Upper lobe of right lung (tissue), 1 donor: ENCODE measurements at regions not wholly inside any gene's neighbourhood (a gene's known extent, or its start where the extent isn't known, plus 50 kb on each side); places are given as distances from the start of the nearest gene placed in this dataset.

Source experiments
- ATAC-seq: fragments of 200-7000 bp; cut with Tn5 transposase; one replicate; pipeline ENCODE4 v1.9.1; 2020; ENCODE audit warnings: mild to moderate bottlenecking, moderate library complexity
- DNase-seq: peaks from one replicate; pipeline ENCODE4 v3.0.0-alpha.2; 2020
- H3K27ac ChIP-seq: fragments of 200-600 bp; one replicate; pipeline ENCODE4 v1.8.0; 2022
- H3K27me3 ChIP-seq: fragments of 200-600 bp; one replicate; pipeline ENCODE4 v1.8.0; 2022; ENCODE audit warnings: mild to moderate bottlenecking
- H3K36me3 ChIP-seq: fragments of 200-600 bp; one replicate; pipeline ENCODE4 v1.8.0; 2022
- H3K4me1 ChIP-seq: fragments of 200-600 bp; one replicate; pipeline ENCODE4 v1.8.0; 2022
- H3K4me3 ChIP-seq: fragments of 200-600 bp; one replicate; pipeline ENCODE4 v1.8.0; 2022; ENCODE audit warnings: mild to moderate bottlenecking
- H3K9me3 ChIP-seq: fragments of 200-600 bp; one replicate; pipeline ENCODE4 v1.8.0; 2022
- intact Hi-C: fragments of 100-400 bp; cut with DNase I; formaldehyde crosslinking; loops from one replicate; pipeline ENCODE4 v1.11.0; 2022
- TF ChIP-seq, protein P1 (sequence below): fragments of 200-600 bp; IDR thresholded peaks from one replicate; pipeline ENCODE4 v1.8.0; 2022; ENCODE audit warnings: antibody characterized with exemption
- donor health status: DM: no; HTN: yes; CAD: no; lungs with severe emphysema.

DNA sequence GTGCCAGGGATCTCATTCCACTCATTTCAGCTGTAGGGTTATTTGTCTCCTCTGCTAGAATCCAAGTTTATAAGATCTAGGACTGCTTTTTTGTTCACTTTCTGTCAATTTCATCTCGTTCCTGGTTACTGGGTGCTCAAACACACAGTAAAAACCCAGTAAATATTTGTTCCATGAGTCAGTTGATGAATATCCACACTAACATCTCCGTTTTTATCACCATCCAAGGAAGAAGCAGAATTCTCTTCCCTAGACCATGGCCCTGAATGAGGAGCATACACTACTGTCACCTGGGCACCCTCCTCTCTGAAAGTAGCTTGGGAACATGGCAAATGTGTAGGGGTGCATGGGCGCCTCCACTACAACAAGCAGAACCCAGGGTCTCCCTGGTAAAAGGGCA lies 390.8 kb downstream of the FOXO1 start:
- TF ChIP-seq, protein P1, sequence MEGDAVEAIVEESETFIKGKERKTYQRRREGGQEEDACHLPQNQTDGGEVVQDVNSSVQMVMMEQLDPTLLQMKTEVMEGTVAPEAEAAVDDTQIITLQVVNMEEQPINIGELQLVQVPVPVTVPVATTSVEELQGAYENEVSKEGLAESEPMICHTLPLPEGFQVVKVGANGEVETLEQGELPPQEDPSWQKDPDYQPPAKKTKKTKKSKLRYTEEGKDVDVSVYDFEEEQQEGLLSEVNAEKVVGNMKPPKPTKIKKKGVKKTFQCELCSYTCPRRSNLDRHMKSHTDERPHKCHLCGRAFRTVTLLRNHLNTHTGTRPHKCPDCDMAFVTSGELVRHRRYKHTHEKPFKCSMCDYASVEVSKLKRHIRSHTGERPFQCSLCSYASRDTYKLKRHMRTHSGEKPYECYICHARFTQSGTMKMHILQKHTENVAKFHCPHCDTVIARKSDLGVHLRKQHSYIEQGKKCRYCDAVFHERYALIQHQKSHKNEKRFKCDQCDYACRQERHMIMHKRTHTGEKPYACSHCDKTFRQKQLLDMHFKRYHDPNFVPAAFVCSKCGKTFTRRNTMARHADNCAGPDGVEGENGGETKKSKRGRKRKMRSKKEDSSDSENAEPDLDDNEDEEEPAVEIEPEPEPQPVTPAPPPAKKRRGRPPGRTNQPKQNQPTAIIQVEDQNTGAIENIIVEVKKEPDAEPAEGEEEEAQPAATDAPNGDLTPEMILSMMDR = no peak
- H3K4me1 ChIP-seq = peaks cover 19% of the 10 kb centered on the region
- H3K9me3 ChIP-seq = no peaks in the 10 kb centered on the region
- intact Hi-C loops = no loop called here
- ATAC-seq (no peak), DNase-seq (no peak)
- H3K27ac ChIP-seq = no peak overlapping the region
- no peaks in the 10 kb centered on the region for H3K27me3 ChIP-seq
- H3K4me3 ChIP-seq = no peak overlapping the region
- H3K36me3 ChIP-seq = no peaks in the 10 kb centered on the region

DNA sequence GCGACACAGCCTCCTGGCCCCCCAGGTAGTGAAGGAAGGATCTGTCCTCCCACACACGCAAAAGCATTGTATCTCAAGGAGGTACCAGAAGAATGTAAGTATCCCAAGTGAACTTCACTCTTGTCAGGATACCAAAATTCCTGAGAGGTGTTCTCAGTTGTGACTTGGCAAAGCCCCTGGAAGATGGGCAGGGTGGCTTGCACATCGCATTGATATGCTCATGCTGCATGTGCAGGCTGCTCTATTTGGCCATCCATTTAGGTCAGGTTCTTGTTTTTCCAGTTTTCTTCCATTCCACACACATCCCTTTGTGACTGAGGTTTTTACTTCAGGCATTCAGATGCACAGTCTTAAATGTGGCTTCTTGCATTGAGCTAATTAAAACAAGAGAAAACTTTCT lies 382.8 kb downstream of the FOXO1 start:
- ATAC-seq = no peak
- DNase-seq = no peak
- intact Hi-C loops = no loop called here
- H3K4me3 ChIP-seq = no peak overlapping the region
- H3K9me3 ChIP-seq = no peaks in the 10 kb centered on the region
- H3K27ac ChIP-seq = no peak overlapping the region
- no peaks in the 10 kb centered on the region for H3K36me3 ChIP-seq
- H3K27me3 ChIP-seq = no peaks in the 10 kb centered on the region
- H3K4me1 ChIP-seq = no peaks in the 10 kb centered on the region
- TF ChIP-seq, protein P1 = no peak

DNA sequence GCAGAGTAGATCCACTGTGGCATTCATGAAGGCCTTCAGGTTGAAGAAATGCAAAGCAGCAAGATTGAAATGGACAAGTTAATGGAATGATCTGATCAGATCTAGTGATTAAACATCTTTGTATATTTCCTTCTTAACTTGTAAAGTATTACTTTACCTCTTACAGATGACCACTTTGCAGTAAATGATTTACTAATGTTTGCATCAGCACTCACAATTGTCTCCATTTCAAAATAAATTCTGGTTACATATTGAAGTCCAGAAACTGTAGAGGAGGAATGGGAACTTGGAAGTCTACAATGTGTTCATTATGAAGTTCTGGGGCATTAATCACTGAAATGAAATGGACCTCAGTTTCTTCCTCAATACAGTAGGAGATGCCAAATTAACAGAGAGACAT lies 380.8 kb downstream of the FOXO1 start:
- ATAC-seq (no peak), DNase-seq (no peak)
- Histone ChIP-seq H3K27me3 (no peaks in the 10 kb centered on the region), H3K36me3 (no peaks in the 10 kb centered on the region), H3K4me3 (no peak overlapping the region), H3K4me1 (no peaks in the 10 kb centered on the region), H3K27ac (no peak overlapping the region), H3K9me3 (no peaks in the 10 kb centered on the region)
- TF ChIP-seq, protein P1 = no peak
- intact Hi-C loops = no loop called here

DNA sequence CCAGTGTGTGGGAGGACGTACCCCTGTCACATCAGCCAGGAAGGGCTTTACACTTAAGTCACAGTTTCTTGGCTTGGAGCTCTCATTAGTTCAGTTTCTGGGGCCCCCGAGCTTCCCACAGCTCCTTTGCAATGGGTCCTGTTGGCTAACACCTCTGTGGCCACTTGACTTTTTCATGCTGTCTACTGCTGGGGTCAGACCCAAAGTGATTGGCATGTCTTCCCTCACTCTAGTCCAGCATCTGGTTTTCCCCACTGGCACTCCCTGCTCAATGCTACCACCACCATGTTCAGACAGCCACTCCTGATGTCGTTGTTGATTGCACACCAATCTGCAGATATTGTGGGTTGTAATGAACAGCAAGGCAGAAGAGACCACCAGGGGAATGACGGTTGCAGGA lies 379.0 kb downstream of the FOXO1 start:
- intact Hi-C loops = no loop called here
- H3K27ac ChIP-seq = no peak overlapping the region
- DNase-seq = no peak

DNA sequence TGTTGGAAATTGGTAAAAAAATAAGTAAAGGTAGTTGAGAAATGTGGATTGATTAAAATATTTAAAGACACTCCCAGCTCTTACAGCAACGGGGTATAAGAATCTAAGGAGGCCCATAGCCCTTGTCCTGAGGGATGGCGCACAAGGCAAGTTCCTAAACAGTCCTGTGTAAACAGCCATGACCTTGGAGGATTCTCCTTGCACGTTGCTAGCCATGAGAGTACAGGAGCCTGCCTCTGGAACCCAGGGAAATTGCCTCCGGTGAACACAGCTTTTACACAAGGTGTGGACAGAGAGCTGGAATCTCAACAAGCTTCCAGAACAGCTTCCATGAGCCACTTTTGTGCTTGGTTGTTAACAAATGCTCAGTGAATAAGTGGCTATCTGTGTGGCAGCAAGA lies 378.2 kb downstream of the FOXO1 start:
- Histone ChIP-seq H3K9me3 (no peaks in the 10 kb centered on the region), H3K4me1 (no peaks in the 10 kb centered on the region), H3K27me3 (no peaks in the 10 kb centered on the region), H3K4me3 (no peak overlapping the region), H3K27ac (no peak overlapping the region), H3K36me3 (no peaks in the 10 kb centered on the region)
- ATAC-seq (no peak), DNase-seq (no peak)
- TF ChIP-seq, protein P1 = no peak
- intact Hi-C loops = no loop called here

More for the DNA sequence above, 379.0 kb downstream of the FOXO1 start:
- Histone ChIP-seq H3K36me3 (no peaks in the 10 kb centered on the region), H3K4me1 (no peaks in the 10 kb centered on the region), H3K27me3 (no peaks in the 10 kb centered on the region), H3K4me3 (no peak overlapping the region), H3K9me3 (no peaks in the 10 kb centered on the region)
- no peak for ATAC-seq
- TF ChIP-seq, protein P1 = no peak

DNA sequence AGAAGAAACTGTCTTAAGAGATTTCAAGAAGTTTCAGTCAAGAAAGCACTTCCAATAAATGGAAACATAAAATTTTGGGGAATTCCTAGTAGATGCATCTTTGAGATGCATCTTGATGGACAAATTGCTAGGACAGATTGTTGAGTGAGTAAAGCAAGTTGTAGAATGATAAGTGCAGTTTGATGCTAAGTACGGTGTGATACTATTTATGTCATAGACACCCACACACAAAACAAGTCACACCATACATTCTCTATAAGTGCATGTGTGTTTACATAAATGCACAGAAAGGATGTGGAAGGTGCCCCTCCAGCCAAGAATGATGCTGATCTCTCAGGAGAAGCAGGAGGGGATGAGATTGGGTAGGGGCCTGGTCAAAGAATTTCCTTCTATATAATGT lies 375.7 kb downstream of the FOXO1 start:
- Histone ChIP-seq H3K4me1 (no peaks in the 10 kb centered on the region), H3K27me3 (no peaks in the 10 kb centered on the region), H3K9me3 (no peaks in the 10 kb centered on the region), H3K27ac (no peak overlapping the region), H3K36me3 (no peaks in the 10 kb centered on the region), H3K4me3 (no peak overlapping the region)
- no peak for ATAC-seq
- TF ChIP-seq, protein P1 = no peak
- no peak for DNase-seq
- intact Hi-C loops = no loop called here
